HEK293T (cell line): ENCODE measurements at regions not wholly inside any gene's neighbourhood (a gene's known extent, or its start where the extent isn't known, plus 50 kb on each side); places are given as distances from the start of the nearest gene placed in this dataset.
"Not testable (repeated sequence)": the region's sequence is repeated elsewhere in the genome, so short reads cannot be mapped to it uniquely, and the experiment has no call there.

Experiments used
- ELF4 ChIP-seq: fragments of 450-650 bp; IDR thresholded peaks from 2 replicates; pipeline ENCODE4 v1.6.1; 2017; ENCODE audit warnings: antibody characterized with exemption
- SUZ12 ChIP-seq: fragments of 450-650 bp; IDR thresholded peaks from 2 replicates; pipeline ENCODE4 v1.6.1; 2016; ENCODE audit warnings: mild to moderate bottlenecking

- TF ChIP-seq SUZ12, ELF4: not testable (repeated sequence)
Observed at GRCh38 chr1:188003687-188004086, 1174.9 kb downstream of the PLA2G4A start.
